Endothelial cell of umbilical vein (primary cell): ENCODE measurements at regions not wholly inside any gene's neighbourhood (a gene's known extent, or its start where the extent isn't known, plus 50 kb on each side); places are given as distances from the start of the nearest gene placed in this dataset.

Experiments
- BruUV-seq: library from RNA; stranded (reverse); fragments of 400-500 nt; replicated peaks from 2 replicates; lab custom pipeline; 2021; lab: Mats Ljungman, UMichigan
- CTCF ChIA-PET: fragments of 300-600, 350-600 bp; sonication (Branson Sonifier 250); formaldehyde crosslinking; loops from one replicate; lab custom pipeline; 2021; ENCODE audit warnings: antibody characterized with exemption, inconsistent platforms; lab: Charles Lee
- POLR2A ChIA-PET: fragments of 300-600, 350-600 bp; sonication (Branson Sonifier 250); formaldehyde crosslinking; loops from one replicate; lab custom pipeline; 2021; ENCODE audit warnings: antibody characterized with exemption, inconsistent platforms; lab: Charles Lee
- DNase-seq: peaks from one replicate; pipeline ENCODE4 v3.0.0-alpha.2; 2011; ENCODE audit warnings: low read depth, low spot score
- FAIRE-seq: peaks from 2 replicates; lab custom pipeline; 2011; peaks lifted over from hg19 to GRCh38; lab: Jason Lieb, UNC
- H2AFZ ChIP-seq: 2 replicates; pipeline ENCODE4 v1.6.0; 2012; ENCODE audit warnings: low read depth, low read length, control low read depth, inconsistent platforms
- H3K27ac ChIP-seq: 2 replicates; pipeline ENCODE4 v1.5.1; 2011; ENCODE audit warnings: low read depth, mild to moderate bottlenecking, control low read depth, low read length, moderate library complexity; ENCODE audit not compliant: insufficient read depth
- H3K27me3 ChIP-seq, 2 experiments: 2 replicates each; pipeline versions ENCODE4 v1.6.0 to v1.6.1; 2011; ENCODE audit warnings: low read length in 2 of 2, mixed read lengths in 1 of 2; ENCODE audit not compliant: control insufficient read depth in 2 of 2, insufficient read depth in 2 of 2
- H3K36me3 ChIP-seq, 2 experiments: 2 replicates in 1 of 2; 3 replicates in 1 of 2; pipeline ENCODE4 v1.5.1; 2011; ENCODE audit warnings: low read length in 2 of 2, mild to moderate bottlenecking in 1 of 2, moderate library complexity in 1 of 2; ENCODE audit not compliant: control insufficient read depth in 2 of 2, insufficient read depth in 2 of 2; ENCODE audit errors: extremely low read depth in 1 of 2
- H3K4me1 ChIP-seq: 3 replicates; pipeline ENCODE4 v1.5.1; 2011; ENCODE audit warnings: mild to moderate bottlenecking, low read length; ENCODE audit not compliant: control insufficient read depth, insufficient read depth; ENCODE audit errors: extremely low read depth
- H3K4me2 ChIP-seq: 2 replicates; pipeline ENCODE4 v1.6.1; 2011; ENCODE audit warnings: low read length, control low read depth, mixed read lengths; ENCODE audit not compliant: insufficient read depth
- H3K4me3 ChIP-seq, 3 experiments: fragments of 200-600 bp in 1 of 3; sonication (generic), shearing (Covaris generic) in 1 of 3; replicated peaks in 1 of 3; 2 replicates each; pipeline ENCODE4 v1.5.1; 2011 to 2016; ENCODE audit warnings: control low read depth in 3 of 3, low read length in 3 of 3, mild to moderate bottlenecking in 2 of 3, inconsistent platforms in 1 of 3, low read depth in 1 of 3, moderate library complexity in 1 of 3; ENCODE audit not compliant: insufficient read depth in 1 of 3
- H3K79me2 ChIP-seq: 2 replicates; pipeline ENCODE4 v1.6.0; 2012; ENCODE audit warnings: low read length, inconsistent platforms; ENCODE audit not compliant: control insufficient read depth, insufficient read depth
- H3K9ac ChIP-seq: replicated peaks from 2 replicates; pipeline ENCODE3; 2011; ENCODE audit warnings: low read length, control low read depth; ENCODE audit not compliant: insufficient read depth; ENCODE audit errors: extremely low read depth
- H3K9me1 ChIP-seq: replicated peaks from 3 replicates; pipeline ENCODE4 v1.6.0; 2011; ENCODE audit warnings: mild to moderate bottlenecking, low read length; ENCODE audit not compliant: control insufficient read depth, insufficient read depth; ENCODE audit errors: extremely low read depth
- H3K9me3 ChIP-seq: replicated peaks from 2 replicates; pipeline ENCODE4 v1.5.1; 2012; ENCODE audit warnings: low read length, inconsistent platforms; ENCODE audit not compliant: control insufficient read depth, insufficient read depth
- H4K20me1 ChIP-seq: replicated peaks from 2 replicates; pipeline ENCODE3; 2011; ENCODE audit warnings: mild to moderate bottlenecking, low read length; ENCODE audit not compliant: control insufficient read depth, insufficient read depth; ENCODE audit errors: extremely low read depth
- EZH2 ChIP-seq: IDR thresholded peaks from 2 replicates; pipeline ENCODE4 v1.6.1; 2012; ENCODE audit warnings: borderline replicate concordance, low read depth, mild to moderate bottlenecking, moderate library complexity, low read length, inconsistent platforms; ENCODE audit not compliant: severe bottlenecking
- FOS ChIP-seq: IDR thresholded peaks from 2 replicates; pipeline ENCODE4 v1.6.1; 2011; ENCODE audit warnings: mild to moderate bottlenecking, low read length, moderate library complexity, borderline replicate concordance; ENCODE audit not compliant: insufficient read depth
- GATA2 ChIP-seq: IDR thresholded peaks from 2 replicates; pipeline ENCODE4 v1.7.0; 2011; ENCODE audit warnings: low read depth, mild to moderate bottlenecking, moderate library complexity, mixed read lengths, low read length; ENCODE audit not compliant: insufficient read length, insufficient read depth
- JUN ChIP-seq: IDR thresholded peaks from 2 replicates; pipeline ENCODE4 v1.6.1; 2011; ENCODE audit warnings: borderline replicate concordance, low read depth; ENCODE audit not compliant: insufficient read length, insufficient read depth
- MAX ChIP-seq: IDR thresholded peaks from 2 replicates; pipeline ENCODE4 v1.6.1; 2011; ENCODE audit not compliant: insufficient read depth, insufficient read length
- MYC ChIP-seq: IDR thresholded peaks from one replicate; pipeline ENCODE4 v1.6.1; 2011; ENCODE audit warnings: mild to moderate bottlenecking, low read depth, low read length
- POLR2A ChIP-seq: IDR thresholded peaks from 2 replicates; pipeline ENCODE4 v1.6.1; 2012; ENCODE audit warnings: low read depth, mild to moderate bottlenecking, control low read depth, low read length
- POLR2AphosphoS5 ChIP-seq: IDR thresholded peaks from 2 replicates; pipeline ENCODE4 v1.6.1; 2012; ENCODE audit warnings: low read depth, mild to moderate bottlenecking, control low read depth, low read length, moderate library complexity; ENCODE audit not compliant: insufficient read depth
- dilution Hi-C: fragments of 300-500 bp; cut with MboI; formaldehyde crosslinking; loops from one replicate; pipeline ENCODE4 v1.15.0; 2019; ENCODE audit warnings: low sequenced_read_pairs; ENCODE audit not compliant: extremely low pct_ligation_motif_present
- intact Hi-C: fragments of 100-400 bp; cut with micrococcal nuclease; formaldehyde crosslinking; loops from one replicate; pipeline ENCODE4 v1.10.0; 2022
- TF ChIP-seq, protein P1 (sequence below), 2 donors: IDR thresholded peaks; 1 replicate in 1 of 2; 2 replicates in 1 of 2; pipeline ENCODE4 v1.5.1; 2011; ENCODE audit warnings: low read length in 2 of 2, mild to moderate bottlenecking in 2 of 2, moderate library complexity in 2 of 2, control low read depth in 1 of 2, inconsistent platforms in 1 of 2, low read depth in 1 of 2; ENCODE audit not compliant: insufficient read depth in 1 of 2; ENCODE audit errors: extremely low read depth in 1 of 2

DNA sequence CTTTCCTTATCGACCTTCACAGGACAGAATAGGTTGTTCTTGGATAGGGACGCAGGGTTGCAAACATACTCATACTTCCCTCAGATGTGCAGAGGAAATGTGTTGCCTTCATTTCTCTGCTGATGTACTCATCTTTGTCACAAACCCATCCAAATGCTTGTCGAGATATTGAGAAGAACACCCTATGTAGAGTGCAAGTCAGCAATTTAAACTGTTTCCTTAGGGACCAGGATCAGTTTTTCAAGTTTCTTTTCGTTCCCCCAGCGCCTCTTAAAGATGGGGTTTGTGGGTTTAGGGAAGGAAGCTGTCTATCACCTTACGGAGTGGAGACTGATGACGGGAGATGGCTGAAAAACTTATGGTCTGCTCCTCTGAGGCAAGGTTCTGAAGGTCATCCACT is 474.2 kb downstream of the EPHA4 start:
- no peak overlapping the region for H2AFZ ChIP-seq
- H3K36me3 ChIP-seq: no peaks in the 10 kb centered on the region
- ChIA-PET POLR2A (no interaction called here), CTCF (no interaction called here)
- H3K4me3 ChIP-seq: no peak overlapping the region
- intact Hi-C loops (no loop called here), dilution Hi-C loops (no loop called here)
- no TSS peak for BruUV-seq
- no peak overlapping the region for H3K9ac ChIP-seq
- DNase-seq (no peak), FAIRE-seq (no peak)
- H3K27me3 ChIP-seq: no peaks in the 10 kb centered on the region
- no peak for TF ChIP-seq GATA2
- TF ChIP-seq, protein P1, sequence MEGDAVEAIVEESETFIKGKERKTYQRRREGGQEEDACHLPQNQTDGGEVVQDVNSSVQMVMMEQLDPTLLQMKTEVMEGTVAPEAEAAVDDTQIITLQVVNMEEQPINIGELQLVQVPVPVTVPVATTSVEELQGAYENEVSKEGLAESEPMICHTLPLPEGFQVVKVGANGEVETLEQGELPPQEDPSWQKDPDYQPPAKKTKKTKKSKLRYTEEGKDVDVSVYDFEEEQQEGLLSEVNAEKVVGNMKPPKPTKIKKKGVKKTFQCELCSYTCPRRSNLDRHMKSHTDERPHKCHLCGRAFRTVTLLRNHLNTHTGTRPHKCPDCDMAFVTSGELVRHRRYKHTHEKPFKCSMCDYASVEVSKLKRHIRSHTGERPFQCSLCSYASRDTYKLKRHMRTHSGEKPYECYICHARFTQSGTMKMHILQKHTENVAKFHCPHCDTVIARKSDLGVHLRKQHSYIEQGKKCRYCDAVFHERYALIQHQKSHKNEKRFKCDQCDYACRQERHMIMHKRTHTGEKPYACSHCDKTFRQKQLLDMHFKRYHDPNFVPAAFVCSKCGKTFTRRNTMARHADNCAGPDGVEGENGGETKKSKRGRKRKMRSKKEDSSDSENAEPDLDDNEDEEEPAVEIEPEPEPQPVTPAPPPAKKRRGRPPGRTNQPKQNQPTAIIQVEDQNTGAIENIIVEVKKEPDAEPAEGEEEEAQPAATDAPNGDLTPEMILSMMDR (IDR thresholded peaks at IDR 0.05; ENCODE audit: extremely low read depth in 1 of 2, insufficient read depth in 1 of 2, low read depth in 1 of 2, low read length in 2 of 2): no peak
- no peak for TF ChIP-seq POLR2A
- TF ChIP-seq MYC: no peak
- TF ChIP-seq POLR2AphosphoS5: no peak
- TF ChIP-seq JUN: no peak
- TF ChIP-seq FOS: no peak
- TF ChIP-seq MAX: no peak
- TF ChIP-seq EZH2: no peak
- no peaks in the 10 kb centered on the region for H3K79me2 ChIP-seq
- H3K9me1 ChIP-seq: no peaks in the 10 kb centered on the region
- no peak overlapping the region for H3K4me2 ChIP-seq
- peaks cover 22% of the 10 kb centered on the region for H3K4me1 ChIP-seq
- H4K20me1 ChIP-seq: no peaks in the 10 kb centered on the region
- no peak overlapping the region for H3K27ac ChIP-seq
- no peaks in the 10 kb centered on the region for H3K9me3 ChIP-seq
